GM10248 (cell line): ENCODE measurements at regions not wholly inside any gene's neighbourhood (a gene's known extent, or its start where the extent isn't known, plus 50 kb on each side); places are given as distances from the start of the nearest gene placed in this dataset.

ENCODE experiments used
- CTCF ChIA-PET: fragments of 300-600 bp; sonication (Branson Sonifier 250); formaldehyde crosslinking; extraction: SDS; loops from one replicate; lab custom pipeline; 2021; ENCODE audit warnings: antibody characterized with exemption; lab: Yijun Ruan, JAX
- POLR2A ChIA-PET: fragments of 350-650 bp; sonication (Branson Sonifier 250); formaldehyde crosslinking; extraction: SDS; loops from one replicate; lab custom pipeline; 2020; ENCODE audit warnings: antibody characterized with exemption; lab: Yijun Ruan, JAX
- DNase-seq: peaks from one replicate; pipeline ENCODE4 v3.0.0; 2012; ENCODE audit errors: extremely low spot score
- CTCF ChIP-seq: IDR thresholded peaks from 2 replicates; pipeline ENCODE4 v1.5.1; 2012; ENCODE audit warnings: mild to moderate bottlenecking, low read depth; ENCODE audit errors: extremely low read depth, missing control alignments, control extremely low read depth

GRCh38 chr13:90436697-90437096 lies 910.8 kb upstream of the MIR17HG start:
- ChIA-PET CTCF (interaction anchor here (1.3 kb wide), 1 partner anchor 9 kb away, joined by 3 read pairs; no protein-coding TSS in a partner anchor), POLR2A (no interaction called here)
- DNase-seq = no peak
- no peak for TF ChIP-seq CTCF

DNA sequence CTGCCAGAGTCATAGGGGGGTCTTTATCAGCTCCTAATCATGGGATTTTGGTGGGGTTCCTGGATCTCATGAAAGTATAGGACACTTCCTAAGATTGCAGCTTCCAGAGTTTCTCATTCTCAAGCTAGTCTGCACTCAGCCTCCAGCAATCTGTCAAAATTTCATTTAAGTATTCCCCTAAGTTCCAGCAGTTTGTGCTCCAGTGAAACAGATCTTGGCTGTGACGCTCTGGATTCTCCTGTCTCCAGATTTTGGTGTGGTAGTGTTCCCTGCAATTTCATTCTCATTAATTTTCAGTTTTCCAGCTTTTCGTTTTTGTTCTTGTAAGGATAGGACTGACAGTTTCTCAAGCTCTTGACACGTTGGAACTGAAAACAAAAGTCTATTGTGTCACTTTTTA lies 908.9 kb upstream of the MIR17HG start:
- ChIA-PET POLR2A (no interaction called here), CTCF (no interaction called here)
- no peak for TF ChIP-seq CTCF
- DNase-seq = no peak

DNA sequence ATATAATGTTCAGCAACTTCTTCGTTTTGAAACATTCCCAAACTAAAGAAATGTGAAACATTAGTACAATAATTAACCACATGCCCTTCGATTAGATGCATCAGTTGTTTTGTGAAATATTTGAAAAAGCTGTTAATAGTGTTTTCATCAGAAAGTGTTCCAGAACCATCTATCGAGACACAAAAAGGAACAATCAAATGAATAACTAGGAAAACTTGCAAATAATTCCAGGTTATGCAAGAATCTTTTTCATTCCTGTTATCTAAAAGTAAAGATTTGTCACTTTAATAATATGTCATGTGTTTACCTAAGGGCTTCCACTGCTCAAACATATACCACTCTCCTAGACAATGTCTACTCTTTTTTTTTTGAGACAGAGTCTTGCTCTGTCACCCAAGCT lies 904.2 kb upstream of the MIR17HG start:
- DNase-seq = no peak
- ChIA-PET POLR2A (no interaction called here), CTCF (no interaction called here)
- TF ChIP-seq CTCF = no peak

DNA sequence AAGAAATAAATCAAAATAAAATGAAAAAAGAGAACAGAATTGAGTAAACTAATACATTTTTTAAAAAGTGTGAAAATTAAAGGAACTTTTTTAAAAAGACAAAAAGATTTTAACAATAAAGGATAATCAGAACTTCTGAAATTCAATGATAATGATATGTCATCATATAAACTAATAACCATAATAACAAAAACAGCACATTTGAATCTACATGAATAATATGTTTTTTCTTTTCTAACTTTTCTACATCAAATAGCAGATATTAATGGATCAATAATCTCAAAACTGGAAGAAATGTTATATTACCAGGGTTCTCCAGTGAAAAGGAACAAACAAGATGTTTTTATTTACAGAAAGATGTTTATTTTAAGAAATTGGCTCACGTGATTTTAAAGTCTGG lies 903.3 kb upstream of the MIR17HG start:
- no peak for DNase-seq
- TF ChIP-seq CTCF = no peak
- ChIA-PET CTCF (no interaction called here), POLR2A (no interaction called here)

- no peak for DNase-seq
- no peak for TF ChIP-seq CTCF
- POLR2A ChIA-PET = no interaction called here
- CTCF ChIA-PET = interaction anchor here (1.1 kb wide), 1 partner anchor 9 kb away, joined by 3 read pairs; no protein-coding TSS in a partner anchor
Observed at GRCh38 chr13:90445179-90445578, 902.3 kb upstream of the MIR17HG start.

DNA sequence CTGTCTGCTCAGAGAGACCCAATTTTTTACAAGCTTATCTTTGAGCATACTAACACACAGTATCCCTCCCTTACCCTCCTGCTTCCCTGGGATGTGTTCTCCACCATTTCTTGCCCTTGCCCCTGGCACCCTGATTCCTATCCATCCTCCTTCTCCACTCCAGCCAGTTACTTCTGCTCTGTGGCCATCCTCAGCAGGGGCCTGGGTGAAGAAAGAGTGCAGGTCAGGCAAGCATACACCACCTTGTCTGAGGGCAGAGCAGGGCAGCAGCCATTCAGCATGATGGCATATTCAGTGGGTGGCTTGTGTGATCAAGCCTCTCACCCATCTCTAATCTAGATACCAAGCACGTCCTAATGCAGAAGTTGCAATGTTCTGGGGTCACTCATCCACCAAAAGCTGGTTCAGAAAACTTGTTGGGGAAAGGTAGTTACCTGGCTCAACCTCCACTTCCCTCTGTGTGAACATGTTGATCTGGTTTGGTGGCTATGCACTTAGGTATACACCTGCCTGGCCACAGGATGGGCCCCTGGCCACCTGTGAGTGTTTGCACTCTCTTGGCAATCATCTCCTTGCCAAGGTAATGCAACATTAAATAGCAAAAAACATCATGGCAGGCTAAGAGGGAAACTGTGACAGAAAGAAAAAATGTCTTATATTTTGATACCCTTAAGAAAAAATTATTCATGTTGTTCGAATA lies 900.3 kb upstream of the MIR17HG start:
- DNase-seq = no peak
- TF ChIP-seq CTCF = no peak
- ChIA-PET POLR2A (no interaction called here), CTCF (interaction anchor here (1.5 kb wide), 1 partner anchor 15 kb away, joined by 4 read pairs; no protein-coding TSS in a partner anchor)
